Esophagus squamous epithelium (tissue), 5 donors: ENCODE measurements at regions not wholly inside any gene's neighbourhood (a gene's known extent, or its start where the extent isn't known, plus 50 kb on each side); places are given as distances from the start of the nearest gene placed in this dataset.
"Not testable (repeated sequence)": the region's sequence is repeated elsewhere in the genome, so short reads cannot be mapped to it uniquely, and the experiment has no call there.

Experiments used
- DNase-seq: peaks from one replicate; lab custom pipeline; 2025; lab: John Stamatoyannopoulos, UW
- H3K27ac ChIP-seq, 4 donors: fragments of 200-600 bp; sonication (generic); one replicate each; pipeline ENCODE4 v1.5.1; 2016 to 2019; ENCODE audit warnings: mild to moderate bottlenecking in 1 of 4
- H3K27me3 ChIP-seq, 4 donors: fragments of 200-600 bp; sonication (generic); 1 replicate in 3 of 4; 2 replicates in 1 of 4; pipeline versions ENCODE4 v1.5.1 to v1.6.0; 2017 to 2021; ENCODE audit warnings: antibody characterized with exemption in 1 of 4
- H3K36me3 ChIP-seq, 3 donors: fragments of 200-600 bp; sonication (generic); one replicate each; pipeline ENCODE4 v1.5.1; 2016 to 2019
- H3K4me1 ChIP-seq, 3 donors: fragments of 200-600 bp; sonication (generic); one replicate each; pipeline ENCODE4 v1.5.1; 2017 to 2019
- H3K4me3 ChIP-seq, 4 donors: fragments of 200-600 bp; sonication (generic); 1 replicate in 3 of 4; 2 replicates in 1 of 4; pipeline ENCODE4 v1.5.1; 2016 to 2019; ENCODE audit warnings: mild to moderate bottlenecking in 2 of 4, moderate library complexity in 1 of 4
- H3K9me3 ChIP-seq, 3 donors: fragments of 200-600 bp; sonication (generic); one replicate each; pipeline ENCODE4 v1.5.1; 2016 to 2019
- POLR2A ChIP-seq, 4 donors: fragments of 450-650 bp; IDR thresholded peaks; one replicate each; pipeline ENCODE4 v1.6.1; 2017; ENCODE audit warnings: antibody characterized with exemption in 4 of 4, mild to moderate bottlenecking in 4 of 4, moderate library complexity in 3 of 4
- WGBS, 2 donors: methylation state at CpG; one replicate each; pipeline ENCODE4 v1.1.5; 2018; 5-methylcytosine and 5-hydroxymethylcytosine counted together
- intact Hi-C: fragments of 100-400 bp; cut with DNase I; formaldehyde crosslinking; loops from one replicate; pipeline ENCODE4 v1.15.0; 2022
- TF ChIP-seq, protein P1 (sequence below), 6 experiments: fragments of 450-650 bp in 4 of 6; fragments of 200-600 bp in 2 of 6; sonication (generic) in 2 of 6; IDR thresholded peaks; one replicate each; pipeline ENCODE4 v1.5.1; 2016 to 2019; ENCODE audit warnings: antibody characterized with exemption in 6 of 6, mild to moderate bottlenecking in 4 of 6, moderate library complexity in 4 of 6
- donor health status: DM: yes; HTN: yes; CAD: no.

DNA sequence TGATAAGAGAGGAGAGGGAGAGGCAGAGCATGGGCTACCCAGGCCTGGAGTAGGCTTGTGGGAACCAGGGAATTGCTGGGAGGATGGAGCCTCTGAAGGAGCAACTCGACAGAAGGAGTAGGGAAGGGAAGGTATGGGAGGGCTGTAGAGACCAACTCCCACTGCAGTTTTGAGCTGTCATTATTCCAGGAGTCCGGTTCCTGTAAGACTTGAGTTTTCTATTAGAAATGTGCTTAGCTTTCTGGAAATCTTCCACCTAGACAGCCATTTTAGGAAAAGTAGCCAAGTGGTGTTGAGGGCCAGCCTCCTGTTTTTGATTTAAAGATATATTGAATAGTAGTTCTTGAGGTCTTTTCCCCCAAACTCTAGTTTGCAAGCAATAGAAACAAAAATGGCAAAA, 323.5 kb downstream of the LRRC70 start:
- Histone ChIP-seq H3K9me3 (no peaks in the 10 kb centered on the region), H3K4me1 (no peaks in the 10 kb centered on the region), H3K4me3 (no peak overlapping the region), H3K27me3 (no peaks in the 10 kb centered on the region), H3K27ac (no peak overlapping the region), H3K36me3 (no peaks in the 10 kb centered on the region)
- no peak for TF ChIP-seq POLR2A (IDR thresholded peaks at IDR 0.05)
- TF ChIP-seq, protein P1, sequence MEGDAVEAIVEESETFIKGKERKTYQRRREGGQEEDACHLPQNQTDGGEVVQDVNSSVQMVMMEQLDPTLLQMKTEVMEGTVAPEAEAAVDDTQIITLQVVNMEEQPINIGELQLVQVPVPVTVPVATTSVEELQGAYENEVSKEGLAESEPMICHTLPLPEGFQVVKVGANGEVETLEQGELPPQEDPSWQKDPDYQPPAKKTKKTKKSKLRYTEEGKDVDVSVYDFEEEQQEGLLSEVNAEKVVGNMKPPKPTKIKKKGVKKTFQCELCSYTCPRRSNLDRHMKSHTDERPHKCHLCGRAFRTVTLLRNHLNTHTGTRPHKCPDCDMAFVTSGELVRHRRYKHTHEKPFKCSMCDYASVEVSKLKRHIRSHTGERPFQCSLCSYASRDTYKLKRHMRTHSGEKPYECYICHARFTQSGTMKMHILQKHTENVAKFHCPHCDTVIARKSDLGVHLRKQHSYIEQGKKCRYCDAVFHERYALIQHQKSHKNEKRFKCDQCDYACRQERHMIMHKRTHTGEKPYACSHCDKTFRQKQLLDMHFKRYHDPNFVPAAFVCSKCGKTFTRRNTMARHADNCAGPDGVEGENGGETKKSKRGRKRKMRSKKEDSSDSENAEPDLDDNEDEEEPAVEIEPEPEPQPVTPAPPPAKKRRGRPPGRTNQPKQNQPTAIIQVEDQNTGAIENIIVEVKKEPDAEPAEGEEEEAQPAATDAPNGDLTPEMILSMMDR (IDR thresholded peaks at IDR 0.05): no peak
- intact Hi-C loops: no loop called here
- DNase-seq: no peak
- 28 to 43% methylated on average over 2 of the region's 2 CpGs for WGBS, 2 donors

DNA sequence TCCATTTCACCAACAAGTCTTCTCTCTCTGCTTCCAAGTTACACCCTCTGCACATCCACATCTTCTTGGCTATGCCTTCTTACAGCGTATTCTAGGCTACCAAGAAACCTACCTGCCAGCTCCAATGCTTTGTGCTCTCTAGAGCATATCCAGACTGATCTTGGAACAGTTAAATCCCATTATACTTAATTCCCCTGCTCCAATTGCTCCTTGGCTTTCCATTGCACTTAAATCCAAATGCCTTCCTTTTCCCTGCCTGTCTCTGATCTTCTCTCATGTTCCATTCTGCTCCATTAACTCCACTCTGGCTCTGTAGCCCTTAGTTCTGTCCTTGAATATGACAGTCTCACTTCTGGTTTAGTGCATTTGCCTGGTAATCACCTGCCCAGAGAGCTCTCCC, 322.4 kb downstream of the LRRC70 start:
- TF ChIP-seq, protein P1 (IDR thresholded peaks at IDR 0.05): no peak
- no peak for TF ChIP-seq POLR2A (IDR thresholded peaks at IDR 0.05)
- 38 to 65% methylated on average over 1 of the region's 1 CpG for WGBS, 2 donors
- intact Hi-C loops: no loop called here

DNA sequence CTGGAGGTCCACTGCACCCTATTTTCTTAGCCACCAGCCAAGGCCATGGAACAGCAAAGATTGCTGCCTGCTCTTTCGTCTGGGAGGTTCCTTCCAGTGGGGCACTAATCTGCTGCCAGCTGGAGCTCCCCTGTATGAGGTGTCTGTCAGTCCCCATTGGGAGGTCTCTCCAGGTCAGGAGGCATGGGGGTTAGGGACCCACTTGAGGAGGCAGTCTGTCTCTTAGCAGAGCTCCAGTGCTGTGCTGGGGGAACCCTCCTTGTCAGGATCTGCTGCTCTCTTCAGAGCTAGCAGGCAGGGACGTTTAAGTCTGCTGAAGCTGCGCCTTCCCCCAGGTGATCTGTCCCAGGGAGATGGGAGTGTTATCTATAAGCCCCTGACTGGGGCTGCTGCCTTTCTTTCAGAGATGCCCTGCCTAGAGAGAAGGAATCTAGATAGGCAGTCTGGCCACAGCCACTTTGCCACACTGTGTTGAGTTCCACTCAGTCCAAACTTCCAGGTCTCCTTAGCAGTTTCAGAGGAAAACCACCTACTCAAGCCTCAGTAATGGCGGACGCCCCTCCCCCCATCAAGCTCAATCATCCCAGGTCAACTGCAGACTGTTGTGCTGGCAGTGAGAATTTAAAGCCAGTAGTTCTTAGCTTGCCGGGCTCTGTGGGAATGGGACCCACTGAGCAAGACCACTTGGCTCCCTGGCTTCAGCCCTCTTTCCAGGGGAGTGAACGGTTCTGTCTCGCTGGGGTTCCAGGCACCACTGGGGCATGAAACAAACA, 317.7 kb downstream of the LRRC70 start:
- Histone ChIP-seq H3K27me3 (no peaks in the 10 kb centered on the region), H3K4me1 (no peaks in the 10 kb centered on the region), H3K27ac (no peak overlapping the region), H3K4me3 (no peak overlapping the region), H3K36me3 (no peaks in the 10 kb centered on the region), H3K9me3 (no peaks in the 10 kb centered on the region)
- intact Hi-C loops: no loop called here
- 69 to 100% methylated on average over 2 to 3 of the region's 8 CpGs for WGBS, 2 donors
- no peak for TF ChIP-seq POLR2A (IDR thresholded peaks at IDR 0.05)
- TF ChIP-seq, protein P1 (IDR thresholded peaks at IDR 0.05): no peak
- no peak for DNase-seq

More for the DNA sequence above, 322.4 kb downstream of the LRRC70 start:
- H3K4me3 ChIP-seq: no peak overlapping the region
- no peaks in the 10 kb centered on the region for H3K27me3 ChIP-seq
- no peaks in the 10 kb centered on the region for H3K36me3 ChIP-seq
- no peak overlapping the region for H3K27ac ChIP-seq
- no peaks in the 10 kb centered on the region for H3K4me1 ChIP-seq
- no peaks in the 10 kb centered on the region for H3K9me3 ChIP-seq
- DNase-seq: no peak

DNA sequence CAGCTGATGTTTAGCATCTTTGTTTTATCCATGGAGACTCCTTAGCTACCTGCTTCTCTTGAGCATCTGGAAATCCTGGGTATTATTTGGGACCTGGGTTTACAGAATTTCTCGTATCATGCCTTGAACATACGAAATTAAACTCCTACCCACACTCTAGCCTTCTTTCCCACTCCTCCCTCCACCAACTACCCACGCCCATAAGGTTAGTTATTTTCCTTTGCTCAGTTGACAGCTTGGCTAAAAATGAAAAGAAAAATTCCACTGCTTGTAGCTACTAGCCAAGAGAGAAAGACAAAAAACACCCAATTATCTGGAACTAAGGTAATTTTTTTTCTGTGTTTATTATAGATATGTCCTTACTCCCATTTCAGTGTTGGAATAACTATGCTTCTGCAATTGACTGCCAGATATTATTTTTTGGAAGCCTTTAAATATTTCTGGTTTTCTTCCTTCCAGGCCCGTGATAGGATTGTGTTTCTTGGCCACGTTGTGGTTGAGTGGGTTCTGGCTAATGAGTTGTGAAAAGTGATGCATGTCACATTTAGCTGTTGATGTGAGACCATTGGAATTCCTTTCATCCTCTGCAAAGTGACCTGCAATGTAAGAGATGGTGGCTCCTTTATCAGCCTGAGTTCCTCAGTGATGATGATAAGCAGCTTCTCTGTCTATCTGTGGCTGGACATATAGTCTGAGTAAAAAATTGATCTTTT, 308.1 kb downstream of the LRRC70 start:
- Histone ChIP-seq H3K4me1 (no peaks in the 10 kb centered on the region), H3K4me3 (no peak overlapping the region), H3K9me3 (no peaks in the 10 kb centered on the region), H3K27ac (no peak overlapping the region), H3K36me3 (no peaks in the 10 kb centered on the region), H3K27me3 (no peaks in the 10 kb centered on the region)
- TF ChIP-seq, protein P1 (IDR thresholded peaks at IDR 0.05): no peak
- TF ChIP-seq POLR2A (IDR thresholded peaks at IDR 0.05): no peak
- 20 to 29% methylated on average over 5 of the region's 5 CpGs for WGBS, 2 donors
- DNase-seq: no peak
- intact Hi-C loops: no loop called here

DNA sequence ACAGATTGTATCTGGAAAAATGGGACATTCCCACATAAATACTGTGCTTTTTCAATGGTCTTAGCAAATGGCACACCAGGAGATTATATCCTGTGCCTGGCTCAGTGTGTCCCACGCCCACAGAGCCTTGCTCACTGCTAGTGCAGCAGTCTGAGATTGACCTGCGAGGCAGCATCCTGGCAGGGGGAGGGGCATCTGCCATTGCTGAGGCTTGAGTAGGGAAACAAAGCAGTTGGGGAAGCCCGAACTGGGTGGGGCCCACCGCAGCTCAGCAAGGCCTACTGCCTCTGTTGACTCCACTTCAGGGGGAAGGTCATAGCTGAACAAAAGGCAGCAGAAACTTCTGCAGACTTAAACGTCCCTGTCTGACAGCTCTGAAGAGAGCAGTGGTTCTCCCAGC, 258.7 kb downstream of the LRRC70 start:
- H3K27ac ChIP-seq, H3K4me1 ChIP-seq, H3K4me3 ChIP-seq, H3K36me3 ChIP-seq, DNase-seq, H3K27me3 ChIP-seq, intact Hi-C loops: not testable (repeated sequence)
- peaks cover 0 to 14% (median 0%) of the 10 kb centered on the region in 3 donors for H3K9me3 ChIP-seq
- 39 to 53% methylated on average over 2 to 3 of the region's 5 CpGs for WGBS, 2 donors
